H1 (cell line): ENCODE measurements at regions not wholly inside any gene's neighbourhood (a gene's known extent, or its start where the extent isn't known, plus 50 kb on each side); places are given as distances from the start of the nearest gene placed in this dataset.

ENCODE experiments used
- JUND ChIP-seq: IDR thresholded peaks from 2 replicates; pipeline ENCODE4 v1.6.1; 2011; ENCODE audit warnings: mild to moderate bottlenecking, improper control_type of control experiment, low read length

DNA sequence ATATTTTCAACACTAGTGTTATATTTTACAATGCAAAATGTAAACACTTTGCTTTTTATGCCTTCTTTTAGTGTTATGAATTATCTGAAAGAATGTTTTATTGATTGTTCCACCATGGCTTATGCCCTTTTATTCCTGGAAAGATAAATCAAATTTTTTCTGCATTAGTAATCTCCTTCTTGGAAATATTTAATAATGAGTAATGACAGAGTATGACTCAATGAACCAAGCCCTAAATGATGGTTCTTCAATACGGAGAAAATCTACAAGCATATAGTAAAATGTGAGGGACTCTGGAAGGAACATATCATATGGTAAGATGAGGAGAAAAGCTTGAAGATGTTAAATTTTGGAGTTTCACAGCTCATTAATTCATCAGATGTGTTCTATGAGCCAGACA is 929.6 kb downstream of the C6orf118 start (continued):
- no peak for TF ChIP-seq JUND
